ENCODE measurements at regions not wholly inside any gene's neighbourhood (a gene's known extent, or its start where the extent isn't known, plus 50 kb on each side); places are given as distances from the start of the nearest gene placed in this dataset.

DNA sequence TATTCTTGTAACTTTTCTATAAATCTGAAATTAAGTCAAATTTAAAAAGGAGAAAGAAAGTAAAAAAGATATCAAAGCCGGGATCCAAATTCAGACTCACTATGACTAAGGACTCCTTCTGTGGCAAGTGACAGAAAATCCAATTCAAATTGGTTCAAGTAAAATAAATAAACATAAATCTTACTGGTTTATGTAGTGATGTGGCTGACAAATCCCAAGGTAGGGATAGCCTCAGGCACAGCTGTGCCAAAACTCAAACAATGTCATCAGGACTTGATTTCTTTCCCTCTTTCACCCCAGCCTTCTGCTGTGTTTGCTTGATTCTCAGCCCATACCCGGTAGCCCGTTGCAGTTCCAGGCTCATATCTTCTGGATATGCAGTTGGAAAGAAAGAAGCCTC is 284.6 kb downstream of the SP3 start:
- DNase-seq (ENCODE audit: low spot score), result no peak
- TF ChIP-seq, protein P1, sequence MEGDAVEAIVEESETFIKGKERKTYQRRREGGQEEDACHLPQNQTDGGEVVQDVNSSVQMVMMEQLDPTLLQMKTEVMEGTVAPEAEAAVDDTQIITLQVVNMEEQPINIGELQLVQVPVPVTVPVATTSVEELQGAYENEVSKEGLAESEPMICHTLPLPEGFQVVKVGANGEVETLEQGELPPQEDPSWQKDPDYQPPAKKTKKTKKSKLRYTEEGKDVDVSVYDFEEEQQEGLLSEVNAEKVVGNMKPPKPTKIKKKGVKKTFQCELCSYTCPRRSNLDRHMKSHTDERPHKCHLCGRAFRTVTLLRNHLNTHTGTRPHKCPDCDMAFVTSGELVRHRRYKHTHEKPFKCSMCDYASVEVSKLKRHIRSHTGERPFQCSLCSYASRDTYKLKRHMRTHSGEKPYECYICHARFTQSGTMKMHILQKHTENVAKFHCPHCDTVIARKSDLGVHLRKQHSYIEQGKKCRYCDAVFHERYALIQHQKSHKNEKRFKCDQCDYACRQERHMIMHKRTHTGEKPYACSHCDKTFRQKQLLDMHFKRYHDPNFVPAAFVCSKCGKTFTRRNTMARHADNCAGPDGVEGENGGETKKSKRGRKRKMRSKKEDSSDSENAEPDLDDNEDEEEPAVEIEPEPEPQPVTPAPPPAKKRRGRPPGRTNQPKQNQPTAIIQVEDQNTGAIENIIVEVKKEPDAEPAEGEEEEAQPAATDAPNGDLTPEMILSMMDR (IDR thresholded peaks at IDR 0.05; ENCODE audit: borderline replicate concordance, control extremely low read depth, extremely low read depth, insufficient read depth, missing control alignments), result no peak
- in situ Hi-C loops (cut with MboI; ENCODE audit: low sequenced_read_pairs, unreplicated experiment), result no loop called here

DNA sequence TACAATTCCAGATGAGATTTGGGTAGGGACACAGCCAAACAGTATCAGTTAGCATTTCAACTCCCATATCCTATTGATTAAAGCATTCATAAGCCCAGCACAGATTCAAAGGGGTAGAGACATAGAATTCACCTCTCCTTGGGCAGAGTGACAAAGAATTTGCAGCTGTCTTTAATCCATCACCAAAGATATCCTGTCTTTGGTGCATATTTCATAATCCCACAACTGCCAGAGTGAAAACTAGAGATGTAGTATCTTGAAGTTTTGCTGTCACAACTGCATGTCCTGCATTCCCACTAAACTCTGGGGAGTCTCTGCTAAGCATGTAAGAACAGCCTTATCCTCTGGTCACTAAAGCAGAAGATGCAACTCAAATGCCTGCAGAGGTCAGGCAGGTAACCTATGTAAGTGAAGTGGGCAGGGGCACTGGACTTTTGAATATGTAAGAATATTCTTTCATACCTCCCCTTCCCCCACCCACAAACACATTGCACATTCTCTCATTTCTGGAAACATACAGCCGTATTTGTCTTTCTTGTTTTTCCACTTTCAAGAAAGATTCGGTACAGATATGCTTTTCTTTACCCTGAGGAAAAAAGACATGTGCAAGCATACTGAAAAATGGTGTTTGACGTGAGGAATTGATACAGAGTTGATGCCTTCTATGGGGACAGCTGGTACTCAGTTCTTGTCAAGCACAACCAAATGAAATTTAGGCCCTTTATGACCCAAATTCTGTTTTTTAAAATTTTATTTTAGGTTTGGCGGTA is 283.1 kb downstream of the SP3 start:
- in situ Hi-C loops (cut with MboI; ENCODE audit: low sequenced_read_pairs, unreplicated experiment), result no loop called here
- DNase-seq (ENCODE audit: low spot score), result no peak
- TF ChIP-seq, protein P1 (IDR thresholded peaks at IDR 0.05; ENCODE audit: borderline replicate concordance, control extremely low read depth, extremely low read depth, insufficient read depth, missing control alignments), result no peak

DNA sequence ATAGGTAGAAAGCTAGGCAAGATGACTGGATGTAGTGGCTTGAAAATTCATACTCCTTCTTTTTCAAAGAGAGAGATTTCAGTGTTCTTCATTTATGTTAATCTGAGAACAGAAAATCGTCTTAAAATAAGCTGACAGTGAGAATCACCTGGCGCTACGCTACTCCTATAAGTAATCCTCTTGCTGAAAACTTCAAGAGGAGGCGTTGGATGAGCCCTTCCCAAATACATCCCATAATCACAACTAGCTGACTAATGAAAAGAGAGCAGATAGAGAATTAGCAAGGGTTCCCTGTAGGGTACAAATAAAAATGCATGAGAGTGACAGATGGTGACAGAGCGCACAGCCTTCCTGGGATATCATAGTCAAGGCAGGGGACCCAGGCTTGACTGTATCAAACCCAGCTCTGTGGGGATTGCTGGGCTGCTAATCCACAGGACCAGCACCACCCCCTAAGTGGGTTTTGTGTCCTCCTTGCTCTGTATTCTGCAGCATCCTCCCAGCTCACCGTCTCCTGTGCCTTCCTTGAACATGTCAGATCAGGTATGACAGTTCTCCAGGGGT is 280.2 kb downstream of the SP3 start:
- no peak for DNase-seq (ENCODE audit: low spot score)
- in situ Hi-C loops (cut with MboI; ENCODE audit: low sequenced_read_pairs, unreplicated experiment), result no loop called here
- TF ChIP-seq, protein P1 (IDR thresholded peaks at IDR 0.05; ENCODE audit: borderline replicate concordance, control extremely low read depth, extremely low read depth, insufficient read depth, missing control alignments), result no peak

DNA sequence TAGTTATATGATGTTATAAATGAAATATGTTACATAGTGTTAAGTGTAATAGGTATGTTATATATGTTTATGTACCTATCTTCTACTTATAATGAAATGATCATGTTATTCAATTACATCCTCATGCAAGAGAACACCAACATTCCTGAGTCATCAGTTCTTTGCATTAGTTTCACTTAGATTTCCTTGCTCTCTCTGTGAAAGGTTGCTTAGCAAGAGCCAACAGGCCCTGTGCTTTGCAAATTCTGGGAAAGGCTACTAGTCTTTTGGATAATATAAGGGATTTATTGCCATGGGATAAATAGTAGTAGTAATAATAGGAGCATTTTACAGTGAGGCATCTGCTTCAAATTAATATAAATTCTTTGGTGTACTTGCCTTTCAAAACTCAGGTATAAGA is 274.8 kb downstream of the SP3 start:
- in situ Hi-C loops (cut with MboI; ENCODE audit: low sequenced_read_pairs, unreplicated experiment), result no loop called here

DNA sequence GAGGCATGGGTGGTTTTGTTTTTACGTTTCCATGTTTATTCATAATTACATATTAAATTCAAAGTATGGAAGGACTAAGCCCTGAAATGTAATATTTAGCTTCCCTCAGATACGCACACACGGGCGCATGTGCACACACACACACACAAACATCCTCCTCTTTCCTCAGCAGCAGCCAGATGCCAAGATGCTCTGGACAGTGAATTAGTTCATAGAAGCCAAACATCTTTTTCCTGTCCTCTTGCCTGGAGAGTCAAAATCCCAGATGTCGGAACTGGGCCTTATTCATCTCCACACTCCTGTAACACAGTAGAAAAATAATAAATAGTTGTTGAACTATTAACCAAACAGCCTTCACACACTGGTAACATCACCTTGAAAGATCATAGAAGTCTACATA is 273.1 kb downstream of the SP3 start:
- TF ChIP-seq, protein P1 (IDR thresholded peaks at IDR 0.05; ENCODE audit: borderline replicate concordance, control extremely low read depth, extremely low read depth, insufficient read depth, missing control alignments), result no peak
- DNase-seq (ENCODE audit: low spot score), result no peak
- in situ Hi-C loops (cut with MboI; ENCODE audit: low sequenced_read_pairs, unreplicated experiment), result no loop called here

More for the DNA sequence above, 274.8 kb downstream of the SP3 start:
- TF ChIP-seq, protein P1 (IDR thresholded peaks at IDR 0.05; ENCODE audit: borderline replicate concordance, control extremely low read depth, extremely low read depth, insufficient read depth, missing control alignments), result no peak
- no peak for DNase-seq (ENCODE audit: low spot score)

DNA sequence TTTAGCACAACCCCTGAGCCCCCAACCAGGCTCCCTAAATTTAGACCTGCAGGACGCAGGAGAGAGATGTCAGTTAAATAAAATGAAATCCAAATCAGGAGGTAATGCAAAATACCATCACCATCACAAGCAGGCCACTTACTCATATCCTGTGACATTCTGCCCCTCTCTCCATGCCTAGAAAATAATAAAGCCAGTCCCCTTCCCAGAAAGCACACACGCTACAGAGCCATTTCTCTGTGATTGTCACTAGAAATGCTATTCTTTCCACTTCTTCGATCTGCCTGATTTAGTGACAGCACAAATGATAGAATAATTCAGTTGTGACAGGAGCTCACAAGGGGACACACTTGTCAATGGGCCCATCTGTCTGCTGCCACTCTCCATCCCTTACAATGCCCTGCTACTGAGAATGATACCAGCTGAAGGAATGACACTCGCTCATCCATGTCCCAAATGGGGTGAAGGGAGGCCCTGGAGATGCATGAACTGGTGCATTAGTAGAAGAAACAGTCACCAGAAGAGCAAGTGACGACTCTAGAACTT is 272.1 kb downstream of the SP3 start:
- DNase-seq (ENCODE audit: low spot score), result no peak
- TF ChIP-seq, protein P1 (IDR thresholded peaks at IDR 0.05; ENCODE audit: borderline replicate concordance, control extremely low read depth, extremely low read depth, insufficient read depth, missing control alignments), result no peak
- in situ Hi-C loops (cut with MboI; ENCODE audit: low sequenced_read_pairs, unreplicated experiment), result no loop called here

Measured in GM13976 (cell line).